Loucy (cell line): ENCODE measurements at regions not wholly inside any gene's neighbourhood (a gene's known extent, or its start where the extent isn't known, plus 50 kb on each side); places are given as distances from the start of the nearest gene placed in this dataset.
A peak's percentile ranks its signal among the peaks of the same experiment; 100 is the strongest.

Source experiments
- H2AFZ ChIP-seq: fragments of 200-600 bp; sonication (generic); 2 replicates; pipeline ENCODE4 v1.6.0; 2016; ENCODE audit warnings: antibody characterized with exemption, mild to moderate bottlenecking, low read length, moderate library complexity
- H3F3A ChIP-seq: fragments of 200-600 bp; 2 replicates; pipeline ENCODE4 v1.6.0; 2016; ENCODE audit warnings: antibody characterized with exemption, low read depth, mild to moderate bottlenecking
- H3K27me3 ChIP-seq: fragments of 200-600 bp; sonication (generic); 2 replicates; pipeline ENCODE4 v1.6.1; 2014; ENCODE audit warnings: low read length, mild to moderate bottlenecking; ENCODE audit not compliant: insufficient read depth, poor library complexity, severe bottlenecking
- H3K36me3 ChIP-seq: fragments of 200-600 bp; sonication (generic); 2 replicates; pipeline ENCODE4 v1.6.1; 2016; ENCODE audit warnings: low read length; ENCODE audit not compliant: insufficient read depth
- H3K4me1 ChIP-seq: fragments of 200-600 bp; sonication (generic); 2 replicates; pipeline ENCODE4 v1.5.1; 2014; ENCODE audit warnings: low read length, mild to moderate bottlenecking; ENCODE audit not compliant: insufficient read depth, poor library complexity, severe bottlenecking
- H3K4me2 ChIP-seq: fragments of 200-600 bp; sonication (generic); 2 replicates; pipeline ENCODE4 v1.6.0; 2014; ENCODE audit warnings: antibody characterized with exemption, low read length, low read depth, mild to moderate bottlenecking; ENCODE audit not compliant: poor library complexity, severe bottlenecking
- H3K4me3 ChIP-seq: fragments of 200-600 bp; sonication (generic); 2 replicates; pipeline ENCODE4 v1.5.1; 2014; ENCODE audit warnings: low read length, mild to moderate bottlenecking, mixed read lengths; ENCODE audit not compliant: poor library complexity, severe bottlenecking
- H3K79me2 ChIP-seq: fragments of 200-600 bp; sonication (generic); 2 replicates; pipeline ENCODE4 v1.6.1; 2014; ENCODE audit warnings: low read length; ENCODE audit not compliant: insufficient read depth
- H3K9ac ChIP-seq: fragments of 200-600 bp; sonication (generic); 2 replicates; pipeline ENCODE4 v1.6.0; 2014; ENCODE audit warnings: mild to moderate bottlenecking, low read depth, low read length, moderate library complexity; ENCODE audit not compliant: poor library complexity, severe bottlenecking
- H3K9me2 ChIP-seq: fragments of 200-600 bp; sonication (generic); replicated peaks from 2 replicates; pipeline ENCODE4 v1.6.1; 2016; ENCODE audit warnings: low read depth, low read length, mixed read lengths
- H3K9me3 ChIP-seq: fragments of 200-600 bp; sonication (generic); 2 replicates; pipeline ENCODE4 v1.6.1; 2014; ENCODE audit warnings: mild to moderate bottlenecking, antibody characterized with exemption, low read length, low read depth; ENCODE audit not compliant: insufficient read depth
- H4K20me1 ChIP-seq: fragments of 200-600 bp; sonication (generic); 2 replicates; pipeline ENCODE4 v1.6.0; 2014; ENCODE audit warnings: antibody characterized with exemption, low read length, mild to moderate bottlenecking; ENCODE audit not compliant: insufficient read depth, poor library complexity, severe bottlenecking
- EZH2phosphoT487 ChIP-seq: fragments of 200-600 bp; IDR thresholded peaks from 2 replicates; pipeline ENCODE4 v1.6.1; 2018; ENCODE audit warnings: antibody characterized with exemption, mild to moderate bottlenecking, moderate library complexity, borderline replicate concordance
- TF ChIP-seq, protein P1 (sequence below): fragments of 200-600 bp; sonication (generic); conservative IDR thresholded peaks from 2 replicates; pipeline ENCODE4 v1.5.1; 2014; ENCODE audit warnings: mild to moderate bottlenecking, antibody characterized with exemption, low read length

DNA sequence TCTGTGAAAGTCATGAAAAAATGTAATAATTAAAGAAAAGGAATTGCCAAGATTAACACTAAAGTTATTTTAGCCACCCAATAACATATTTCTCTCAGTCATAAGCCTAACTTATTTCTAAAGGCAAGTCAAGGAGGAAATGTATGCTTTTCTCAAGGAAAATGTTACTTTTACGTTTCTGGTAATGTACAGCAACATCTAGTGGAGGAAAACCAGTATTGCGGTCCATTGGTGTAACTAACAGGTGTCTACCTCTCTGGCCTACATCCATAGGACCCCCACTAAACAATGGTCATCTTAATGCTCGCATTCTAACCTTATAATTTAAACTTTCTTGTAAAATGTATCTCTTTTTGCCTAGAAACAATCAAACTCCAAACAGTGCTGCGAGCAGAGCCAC lies 437.5 kb downstream of the KIF20B start:
- H3K36me3 ChIP-seq, result no peaks in the 10 kb centered on the region
- no peaks in the 10 kb centered on the region for H3K9me2 ChIP-seq
- no peaks in the 10 kb centered on the region for H3K79me2 ChIP-seq
- H3K27me3 ChIP-seq, result no peaks in the 10 kb centered on the region
- no peak overlapping the region for H3K9ac ChIP-seq
- peaks cover 22% of the 10 kb centered on the region; the same call in 1 of the 2 replicates for H3K9me3 ChIP-seq
- H3K4me2 ChIP-seq, result no peak overlapping the region
- TF ChIP-seq, protein P1, sequence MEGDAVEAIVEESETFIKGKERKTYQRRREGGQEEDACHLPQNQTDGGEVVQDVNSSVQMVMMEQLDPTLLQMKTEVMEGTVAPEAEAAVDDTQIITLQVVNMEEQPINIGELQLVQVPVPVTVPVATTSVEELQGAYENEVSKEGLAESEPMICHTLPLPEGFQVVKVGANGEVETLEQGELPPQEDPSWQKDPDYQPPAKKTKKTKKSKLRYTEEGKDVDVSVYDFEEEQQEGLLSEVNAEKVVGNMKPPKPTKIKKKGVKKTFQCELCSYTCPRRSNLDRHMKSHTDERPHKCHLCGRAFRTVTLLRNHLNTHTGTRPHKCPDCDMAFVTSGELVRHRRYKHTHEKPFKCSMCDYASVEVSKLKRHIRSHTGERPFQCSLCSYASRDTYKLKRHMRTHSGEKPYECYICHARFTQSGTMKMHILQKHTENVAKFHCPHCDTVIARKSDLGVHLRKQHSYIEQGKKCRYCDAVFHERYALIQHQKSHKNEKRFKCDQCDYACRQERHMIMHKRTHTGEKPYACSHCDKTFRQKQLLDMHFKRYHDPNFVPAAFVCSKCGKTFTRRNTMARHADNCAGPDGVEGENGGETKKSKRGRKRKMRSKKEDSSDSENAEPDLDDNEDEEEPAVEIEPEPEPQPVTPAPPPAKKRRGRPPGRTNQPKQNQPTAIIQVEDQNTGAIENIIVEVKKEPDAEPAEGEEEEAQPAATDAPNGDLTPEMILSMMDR, result peak; percentile 61
- no peak for TF ChIP-seq EZH2phosphoT487
- no peak overlapping the region for H3K4me3 ChIP-seq
- no peaks in the 10 kb centered on the region for H3K4me1 ChIP-seq
- no peaks in the 10 kb centered on the region for H3F3A ChIP-seq
- H2AFZ ChIP-seq, result no peak overlapping the region
- no peaks in the 10 kb centered on the region for H4K20me1 ChIP-seq

DNA sequence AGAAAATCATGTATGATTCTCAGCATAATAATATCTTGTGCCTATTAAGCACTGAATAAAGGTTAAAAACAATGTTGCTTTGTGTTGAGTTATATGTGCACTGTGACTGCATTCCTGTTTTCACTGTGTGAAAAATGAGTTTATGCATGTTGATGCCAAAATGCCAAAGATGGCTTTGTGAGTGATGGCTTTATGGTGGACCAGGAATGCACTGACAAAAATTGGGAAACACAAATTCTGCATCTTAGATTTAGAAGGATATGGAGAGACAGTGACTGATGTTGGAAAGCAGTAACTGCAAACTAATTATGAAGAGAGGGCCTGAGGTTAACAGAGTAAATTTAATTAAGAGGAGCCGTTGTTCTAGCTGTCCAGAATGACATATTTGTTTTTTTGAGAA lies 440.4 kb downstream of the KIF20B start:
- H2AFZ ChIP-seq, result no peak overlapping the region
- TF ChIP-seq, protein P1, result no peak
- TF ChIP-seq EZH2phosphoT487, result no peak
- H3K4me1 ChIP-seq, result no peaks in the 10 kb centered on the region
- no peak overlapping the region for H3K4me2 ChIP-seq
- no peaks in the 10 kb centered on the region for H3K9me2 ChIP-seq
- H4K20me1 ChIP-seq, result no peaks in the 10 kb centered on the region
- H3K9me3 ChIP-seq, result peaks cover 14% of the 10 kb centered on the region; the same call in 1 of the 2 replicates
- no peaks in the 10 kb centered on the region for H3K79me2 ChIP-seq
- H3K36me3 ChIP-seq, result no peaks in the 10 kb centered on the region
- no peak overlapping the region for H3K9ac ChIP-seq
- H3K4me3 ChIP-seq, result no peak overlapping the region
- H3K27me3 ChIP-seq, result no peaks in the 10 kb centered on the region
- H3F3A ChIP-seq, result no peaks in the 10 kb centered on the region

DNA sequence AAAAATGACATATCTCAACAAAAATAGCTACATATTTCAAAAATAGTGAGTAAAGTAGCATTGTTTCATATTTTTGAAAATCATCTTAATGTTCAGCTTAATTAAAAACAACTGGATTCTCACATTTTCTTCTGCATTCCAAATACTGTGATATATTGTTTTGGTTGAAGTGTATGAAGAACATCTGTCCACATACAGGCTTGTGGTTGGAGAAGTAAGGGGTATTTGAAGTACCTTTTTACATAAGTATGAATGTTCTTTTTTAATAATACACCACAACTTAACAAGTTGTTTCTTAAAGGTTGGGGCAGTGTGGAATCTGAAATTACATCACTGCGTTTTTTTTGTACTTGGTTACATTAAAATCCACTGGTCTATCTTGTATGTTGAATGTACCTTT lies 442.5 kb downstream of the KIF20B start:
- no peak for TF ChIP-seq EZH2phosphoT487
- TF ChIP-seq, protein P1, result no peak
- no peaks in the 10 kb centered on the region for H4K20me1 ChIP-seq

More for the DNA sequence above, 442.5 kb downstream of the KIF20B start:
- Histone ChIP-seq H3K27me3 (no peaks in the 10 kb centered on the region), H3K9ac (no peak overlapping the region), H3K36me3 (no peaks in the 10 kb centered on the region), H3F3A (no peaks in the 10 kb centered on the region), H3K4me2 (no peak overlapping the region), H3K9me3 (no peaks in the 10 kb centered on the region), H3K4me3 (no peak overlapping the region), H2AFZ (no peak overlapping the region), H3K9me2 (no peaks in the 10 kb centered on the region), H3K79me2 (no peaks in the 10 kb centered on the region), H3K4me1 (no peaks in the 10 kb centered on the region)
